Stimulated activated CD4-positive, alpha-beta T cell treated with anti-CD3 and anti-CD28 coated beads, Interleukin-1b, Interleukin-23, amount 100 ng/mL, for 4 hours (primary cell): ENCODE measurements at regions not wholly inside any gene's neighbourhood (a gene's known extent, or its start where the extent isn't known, plus 50 kb on each side); places are given as distances from the start of the nearest gene placed in this dataset.
A peak's percentile ranks its signal among the peaks of the same experiment; 100 is the strongest.

Source experiments
- DNase-seq, 2 donors: peaks; one replicate each; pipeline ENCODE4 v3.0.0-alpha.2; 2020; ENCODE audit warnings: low read depth in 2 of 2

DNA sequence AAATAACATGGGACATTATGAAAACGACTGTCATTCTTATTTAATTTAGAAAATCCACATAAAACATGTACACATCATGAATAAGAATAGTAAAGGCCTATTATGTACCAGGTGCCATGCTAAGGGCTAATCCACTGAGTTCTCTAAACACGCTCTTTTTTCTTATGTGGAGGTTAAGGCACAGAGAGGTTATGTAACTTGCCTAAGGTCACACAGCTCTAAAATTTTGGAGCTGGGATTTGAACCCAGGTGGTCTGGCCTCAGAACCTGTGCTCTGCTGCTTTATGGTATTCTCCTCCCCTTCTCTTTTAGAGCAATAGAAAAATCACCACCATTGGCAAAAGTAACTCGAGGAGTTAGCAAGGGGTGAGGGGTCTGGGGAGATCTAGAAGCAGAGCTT, 156.9 kb upstream of the ZNF536 start:
- no peak for DNase-seq

GRCh38 chr19:30216453-30216852, 155.7 kb upstream of the ZNF536 start:
- no peak for DNase-seq

DNA sequence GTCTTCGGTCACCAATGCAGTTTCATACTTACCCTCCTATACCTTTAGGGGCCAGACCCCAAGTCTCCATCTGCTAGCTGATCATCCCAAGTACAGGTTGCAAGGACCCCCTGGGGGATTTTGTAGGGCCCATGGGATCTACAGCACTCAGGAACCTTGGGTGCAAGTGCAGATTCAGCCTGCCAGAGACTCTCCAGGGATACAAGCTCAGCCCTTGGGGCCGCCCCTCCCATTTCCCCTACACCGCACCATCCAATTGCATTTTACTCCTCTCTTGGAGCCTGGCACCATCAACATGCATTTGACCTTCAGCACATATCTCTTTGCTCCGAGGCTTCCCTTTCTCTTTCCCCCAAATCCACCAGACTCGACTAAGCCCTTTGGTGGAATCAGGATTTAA, 154.7 kb upstream of the ZNF536 start:
- no peak for DNase-seq

- DNase-seq = no peak
Measured at GRCh38 chr19:30219702-30220101, 152.5 kb upstream of the ZNF536 start.

DNA sequence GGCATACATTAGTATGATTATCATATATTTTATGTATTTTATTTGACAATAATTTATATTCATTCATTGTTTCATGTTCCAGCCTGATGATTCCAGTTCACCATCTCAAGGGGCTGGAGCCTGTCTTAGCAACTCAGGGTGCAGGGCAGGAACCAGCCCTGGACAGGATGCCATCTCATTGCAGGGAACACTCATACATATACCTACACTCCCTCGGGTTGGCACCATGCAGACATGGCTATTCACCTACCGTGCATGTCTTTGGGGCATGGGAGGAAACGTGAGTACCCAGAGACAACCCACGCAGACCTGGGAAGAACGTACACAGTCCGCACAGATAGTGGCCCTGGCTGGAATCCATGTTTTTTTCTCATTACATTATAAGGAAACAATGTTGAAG, 151.0 kb upstream of the ZNF536 start:
- DNase-seq = no peak

DNA sequence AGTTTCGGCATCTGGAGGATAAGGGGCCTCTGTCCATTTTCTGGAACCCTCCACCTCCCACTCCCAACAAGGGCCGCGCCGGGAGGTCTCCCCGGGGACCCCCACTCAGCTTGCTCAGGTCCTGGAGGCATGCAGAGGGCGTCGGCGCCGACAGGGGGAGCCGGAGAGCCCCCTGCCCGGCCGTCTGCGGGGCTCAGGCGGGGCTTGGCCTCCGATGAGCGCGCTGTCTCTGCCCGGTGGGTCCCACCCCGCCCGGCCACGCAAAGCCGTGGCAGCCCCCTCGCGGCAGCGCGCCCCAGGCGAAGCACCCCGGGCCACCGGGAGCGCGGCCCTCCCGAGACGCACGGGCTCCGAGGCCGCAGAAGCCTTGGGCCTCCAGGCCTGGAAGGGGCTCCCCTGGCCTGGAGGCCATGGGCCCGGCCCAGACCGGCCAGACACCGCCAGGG, 149.7 kb upstream of the ZNF536 start:
- DNase-seq = no peak

DNA sequence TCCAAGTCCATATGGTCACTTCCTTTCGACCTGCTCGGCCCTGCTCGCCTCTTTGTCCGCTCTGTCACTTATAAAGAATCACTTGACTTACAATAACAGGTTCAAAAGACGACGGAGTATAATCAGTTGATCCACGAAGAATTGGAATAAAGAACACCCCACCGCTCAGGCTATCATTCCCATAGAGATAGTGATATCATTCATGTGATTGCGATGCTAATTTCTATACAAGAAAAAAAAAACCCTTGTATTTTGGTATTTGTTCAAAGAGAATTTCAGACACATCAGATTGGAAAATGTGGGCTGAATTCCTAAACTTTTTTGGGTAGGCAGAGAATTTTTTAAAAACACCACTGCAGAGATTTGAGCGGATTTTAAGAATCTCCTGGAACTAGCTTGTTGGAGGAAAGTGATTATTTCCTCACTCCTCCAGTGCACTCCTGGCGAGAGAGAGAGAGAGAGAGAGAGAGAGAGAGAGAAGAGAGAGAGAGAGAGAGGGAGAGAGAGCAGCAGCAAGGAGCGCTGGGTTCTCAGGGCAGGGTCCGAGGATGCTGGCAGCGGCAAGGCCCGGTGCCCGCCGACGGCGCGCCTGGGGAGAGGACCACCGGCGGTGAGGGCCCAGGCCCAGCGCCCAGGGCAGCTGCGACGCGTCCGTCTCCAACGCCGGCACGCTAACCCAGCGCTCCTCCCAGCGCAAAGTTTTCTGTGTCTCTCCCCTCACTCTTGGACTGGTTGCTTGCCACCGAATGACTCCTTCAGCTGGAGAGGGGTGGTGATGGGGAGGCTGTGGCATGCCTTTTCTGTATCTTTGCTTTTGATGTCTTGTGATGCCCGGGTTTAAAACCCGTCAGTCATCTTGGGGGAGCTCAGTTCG, 149.0 kb upstream of the ZNF536 start:
- DNase-seq = no peak

GRCh38 chr19:30223866-30224688, 148.1 kb upstream of the ZNF536 start:
- DNase-seq = no peak

DNA sequence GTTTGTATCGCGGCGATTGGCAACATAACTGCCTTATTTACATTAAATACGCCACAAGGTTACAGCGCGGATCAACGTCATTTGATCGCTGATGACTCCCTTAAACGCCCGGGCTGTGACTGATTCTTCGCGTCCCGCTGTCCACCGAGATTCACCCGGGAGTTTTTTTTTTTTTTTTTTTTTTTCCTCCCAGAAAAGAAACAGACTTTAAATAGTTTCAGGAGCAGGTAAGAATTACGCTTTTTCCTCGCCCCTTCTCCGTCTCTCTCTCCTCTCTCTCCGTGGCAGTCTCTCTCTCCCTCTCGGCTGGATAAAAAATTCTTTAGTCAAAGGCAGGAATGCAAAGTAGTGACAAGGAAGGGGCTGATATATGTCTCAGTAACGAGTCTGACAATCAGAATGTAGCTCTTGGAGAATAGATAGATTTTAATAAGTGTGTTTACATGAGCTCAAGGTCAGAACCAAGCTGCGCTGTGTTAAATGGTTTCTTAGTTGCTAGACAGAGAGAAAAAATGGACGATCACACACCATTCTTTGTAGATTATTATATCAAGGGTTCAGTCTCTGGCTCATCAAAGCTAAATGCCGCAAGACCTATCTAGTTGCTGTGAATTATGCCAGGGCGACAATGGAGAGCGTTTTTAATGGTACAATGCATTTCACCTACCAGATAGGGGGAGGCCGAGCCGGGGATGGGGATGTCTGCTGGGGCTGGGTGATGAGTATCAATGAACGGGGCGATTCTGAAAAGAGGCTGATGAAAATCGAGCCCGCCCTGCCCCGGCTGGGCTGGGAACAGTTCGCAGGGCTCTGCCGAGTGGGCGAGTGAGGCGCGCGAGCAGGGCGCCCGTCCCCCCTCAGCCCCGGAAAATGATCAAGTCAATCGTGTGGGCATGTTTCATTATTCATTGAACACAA, 147.2 kb upstream of the ZNF536 start:
- DNase-seq = no peak

DNA sequence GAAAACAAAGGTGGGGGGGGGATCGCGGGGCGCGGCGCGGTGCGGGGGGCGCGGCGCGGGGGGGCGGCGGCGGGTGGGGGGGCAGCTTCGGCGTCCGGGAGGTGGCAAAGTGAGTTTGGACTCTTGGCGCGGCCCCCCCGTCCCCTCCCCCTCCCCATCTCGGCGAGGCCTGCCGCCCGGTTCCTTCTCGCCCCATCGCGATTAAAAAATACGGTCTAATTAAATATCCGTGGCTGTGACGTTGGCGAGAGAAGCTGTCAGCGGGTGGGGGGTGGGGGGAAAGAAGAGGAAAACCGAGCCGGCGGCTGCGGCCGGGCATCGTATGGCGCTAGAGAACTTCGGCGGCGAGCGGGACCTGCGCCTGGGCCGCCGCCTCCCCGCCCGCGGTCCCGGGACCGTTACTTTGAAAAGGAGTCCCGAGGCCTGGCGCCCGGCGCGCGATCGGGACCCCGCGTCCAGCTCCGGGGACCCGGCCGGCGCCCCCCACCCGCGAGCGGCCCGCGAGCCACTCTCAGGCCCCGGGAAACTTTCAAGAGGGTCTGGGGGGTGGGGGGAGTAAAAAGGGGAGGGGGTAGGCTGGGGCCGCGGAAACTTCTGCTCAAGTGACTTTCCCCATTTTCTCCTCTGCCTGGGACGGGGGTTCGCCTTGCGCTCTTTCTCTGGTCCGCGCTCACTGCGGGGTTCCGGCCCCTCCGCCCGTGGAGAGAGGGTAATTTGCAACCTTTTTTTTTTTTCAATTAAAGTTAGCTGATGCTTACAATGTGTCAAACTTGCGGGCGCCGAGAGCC, 146.3 kb upstream of the ZNF536 start:
- no peak for DNase-seq

DNA sequence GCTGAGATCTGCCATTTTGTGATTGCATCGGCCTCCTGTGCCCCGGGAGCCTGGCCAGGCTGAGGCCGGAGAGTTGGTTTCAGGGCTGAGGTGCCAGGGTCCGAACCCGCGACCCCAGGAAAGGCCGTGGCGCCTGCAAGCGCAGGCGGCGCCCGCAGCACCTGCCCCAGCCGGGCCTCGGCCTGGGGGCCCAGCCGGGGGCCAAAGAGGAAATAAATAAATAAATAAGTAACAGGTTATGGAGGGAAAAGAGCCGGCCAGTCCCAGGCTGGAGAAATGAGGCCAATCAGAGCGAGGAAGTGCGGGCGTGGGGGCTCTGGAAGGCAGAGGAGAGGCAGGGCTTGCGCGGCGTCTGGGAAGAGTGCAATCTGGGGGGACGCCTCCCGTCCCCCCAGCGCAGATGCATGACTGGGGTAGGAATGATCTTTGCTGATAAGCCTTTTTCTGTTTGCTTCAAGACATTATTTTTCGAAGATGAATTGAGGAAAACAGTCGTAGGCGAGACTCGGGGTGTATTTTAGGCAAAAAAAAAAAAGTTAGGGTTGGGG, 145.6 kb upstream of the ZNF536 start:
- DNase-seq = no peak

- no peak for DNase-seq
Measured at GRCh38 chr19:30227012-30227621, 145.1 kb upstream of the ZNF536 start.

DNA sequence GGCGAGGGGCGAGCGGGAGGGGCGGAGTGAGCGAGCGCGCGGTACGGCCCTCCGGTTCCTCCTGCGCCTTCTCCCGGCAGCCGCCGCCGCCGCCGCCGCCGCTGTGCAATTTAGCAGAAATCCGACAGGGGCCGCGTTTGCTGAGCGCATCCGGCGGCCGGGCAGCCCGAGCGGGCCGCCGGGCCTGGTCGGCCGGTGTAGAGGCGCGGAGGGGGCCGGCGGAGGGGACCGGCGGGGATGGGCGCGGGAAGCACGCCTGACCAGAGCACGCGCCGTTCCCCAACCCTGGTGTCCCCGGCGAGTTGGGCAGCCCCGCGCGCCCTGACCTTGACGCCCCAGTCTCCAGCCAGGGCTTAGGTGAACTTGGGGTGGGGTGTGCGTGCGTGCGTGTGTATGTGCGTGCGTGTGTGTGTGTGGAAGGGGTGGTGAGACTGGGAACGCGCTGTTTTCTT, 144.5 kb upstream of the ZNF536 start:
- DNase-seq = peak in 1 of 2 donors; percentile 46

DNA sequence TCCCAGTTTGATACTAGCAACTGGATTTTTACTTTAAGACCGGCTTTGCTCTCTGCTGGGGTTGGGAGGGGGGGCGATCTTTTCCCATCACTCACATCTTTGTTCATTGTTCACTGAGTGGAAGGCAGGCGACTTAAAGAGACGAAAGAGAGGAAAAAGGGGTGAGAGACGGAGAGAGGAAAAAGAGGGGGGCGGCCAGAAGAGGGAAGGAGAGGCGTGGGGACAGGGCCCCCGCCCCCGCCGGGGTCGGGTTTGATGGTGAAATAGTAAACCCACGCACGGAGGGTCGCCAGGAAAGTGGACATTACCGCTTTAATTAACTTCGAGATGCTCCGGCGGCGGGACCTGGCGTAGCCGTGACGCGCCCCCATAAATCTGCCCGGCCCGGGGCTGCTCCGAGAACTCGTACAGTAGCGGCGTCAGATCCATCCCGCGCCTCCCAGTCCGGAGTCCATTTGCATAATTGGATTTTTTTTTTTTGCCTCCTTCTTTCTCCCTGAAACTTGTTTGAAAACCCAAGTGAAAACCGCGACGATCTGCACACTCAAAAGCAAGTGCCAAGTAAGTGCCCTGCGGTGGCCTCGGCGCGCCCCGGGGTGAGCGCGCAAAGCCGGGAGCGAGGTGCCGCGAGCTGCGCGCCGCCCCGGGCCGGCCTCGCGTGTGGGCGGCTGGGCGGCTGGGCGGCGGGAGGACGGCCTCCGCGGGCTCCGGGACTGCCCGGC, 143.9 kb upstream of the ZNF536 start:
- no peak for DNase-seq

- DNase-seq = no peak
Measured at GRCh38 chr19:30228835-30229524, 143.2 kb upstream of the ZNF536 start.

- no peak for DNase-seq
Measured at GRCh38 chr19:30229525-30230174, 142.5 kb upstream of the ZNF536 start.

- DNase-seq = no peak
Measured at GRCh38 chr19:30231408-30232318, 140.5 kb upstream of the ZNF536 start.
